T47D (cell line): ENCODE measurements at regions not wholly inside any gene's neighbourhood (a gene's known extent, or its start where the extent isn't known, plus 50 kb on each side); places are given as distances from the start of the nearest gene placed in this dataset.
"Not testable (repeated sequence)": the region's sequence is repeated elsewhere in the genome, so short reads cannot be mapped to it uniquely, and the experiment has no call there.

Experiments used
- DNase-seq, 2 experiments: peaks; one replicate each; pipeline versions ENCODE4 v3.0.0 to v3.0.0-alpha.2; 2011 to 2012; ENCODE audit warnings: low read depth in 1 of 2, low spot score in 1 of 2
- JUND ChIP-seq: IDR thresholded peaks from 2 replicates; pipeline ENCODE4 v1.6.1; 2012; ENCODE audit warnings: low read depth
- in situ Hi-C: cut with HindIII; loops from 2 replicates; pipeline ENCODE4 v1.10.0; 2016; ENCODE audit warnings: low sequenced_read_pairs, low pct_unique_long_range_greater_than_20kb

DNA sequence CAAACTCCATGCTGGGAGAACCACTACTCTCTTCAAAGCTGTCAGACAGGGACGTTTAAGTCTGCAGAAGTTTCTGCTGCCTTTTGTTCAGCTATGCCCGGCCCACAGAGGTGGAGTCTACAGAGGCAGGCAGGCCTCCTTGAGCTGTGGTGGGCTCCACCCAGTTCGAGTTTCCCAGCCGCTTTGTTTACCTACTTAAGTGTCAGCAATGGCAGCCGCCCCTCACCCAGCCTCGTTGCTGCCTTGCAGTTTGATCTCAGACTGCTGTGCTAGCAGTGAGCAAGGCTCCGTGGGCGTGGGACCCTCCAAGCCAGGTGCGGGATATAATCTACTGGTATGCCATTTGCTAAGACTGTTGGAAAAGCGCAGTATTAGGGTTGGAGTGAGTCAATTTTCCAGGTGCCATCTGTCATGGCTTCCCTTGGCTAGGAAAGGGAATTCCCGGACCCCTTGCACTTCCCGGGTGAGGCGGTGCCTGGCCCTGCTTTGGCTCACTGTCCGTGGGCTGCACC, 190.7 kb downstream of the TTC6 start:
- DNase-seq, in situ Hi-C loops: not testable (repeated sequence)

DNA sequence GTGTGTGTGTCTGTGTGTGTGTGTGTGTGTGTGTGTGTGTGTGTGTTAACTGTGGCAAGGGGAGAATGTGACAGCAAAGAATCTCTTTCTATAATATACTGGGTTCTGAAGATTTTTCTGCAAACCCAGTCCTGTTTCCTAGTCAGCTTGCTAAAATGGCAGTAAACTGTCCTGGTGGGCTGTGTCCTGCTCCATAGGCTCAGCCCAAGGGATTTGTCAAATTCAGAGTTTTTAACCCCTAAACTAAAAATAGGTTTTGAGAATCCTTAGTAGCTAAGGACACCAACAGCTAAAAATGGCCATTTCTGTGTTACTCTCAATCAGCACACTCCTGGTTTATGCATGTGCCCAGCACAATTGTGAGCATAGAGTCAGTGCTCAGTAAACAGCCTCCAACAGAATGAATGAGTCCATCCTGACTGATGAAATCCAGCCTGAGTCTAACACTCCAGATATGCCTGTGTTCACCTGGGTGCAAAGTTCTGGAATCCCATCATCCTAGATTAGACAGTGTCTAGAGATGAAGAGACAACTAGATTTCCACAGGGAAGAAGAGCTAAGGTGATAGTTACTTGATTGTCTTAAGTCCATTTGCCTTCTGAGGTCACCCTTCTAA, 192.6 kb downstream of the TTC6 start:
- no peak for DNase-seq
- TF ChIP-seq JUND, result no peak
- in situ Hi-C loops, result no loop called here

DNA sequence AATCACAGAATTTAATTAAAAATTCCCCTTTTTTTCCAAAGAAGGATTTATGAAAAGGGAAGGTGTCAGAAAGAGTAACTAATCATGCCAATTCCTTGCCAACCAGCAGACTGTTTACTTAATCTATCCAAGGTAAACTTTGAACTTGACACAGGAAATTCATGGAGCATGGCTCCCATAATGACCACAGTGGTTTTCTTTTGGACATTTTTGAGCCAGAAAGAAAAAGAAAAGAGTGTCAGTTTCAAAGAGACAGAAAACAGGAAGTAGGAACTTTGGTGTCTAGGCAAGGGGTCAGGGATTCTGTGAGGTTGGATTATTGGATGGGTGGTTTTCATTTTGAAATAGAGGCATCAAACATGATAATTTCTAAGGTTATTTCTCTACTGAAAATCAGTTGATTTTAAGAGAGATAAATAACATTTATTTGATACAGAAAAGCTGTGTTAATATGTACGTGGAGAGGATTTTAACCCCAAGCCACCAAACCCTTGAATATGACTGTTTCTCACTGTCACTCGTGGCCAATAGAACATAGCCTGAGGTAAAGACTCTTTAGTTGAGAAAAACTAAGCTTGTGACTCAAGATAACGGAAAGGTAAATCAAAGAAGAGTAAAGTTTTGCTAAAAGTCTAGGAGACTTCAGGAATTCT, 196.1 kb downstream of the TTC6 start:
- in situ Hi-C loops, result no loop called here
- TF ChIP-seq JUND, result no peak
- DNase-seq, result no peak

- in situ Hi-C loops, result no loop called here
- no peak for TF ChIP-seq JUND
- no peak for DNase-seq
These were observed 196.7 kb downstream of the TTC6 start for GRCh38 chr14:37792124-37792523.

DNA sequence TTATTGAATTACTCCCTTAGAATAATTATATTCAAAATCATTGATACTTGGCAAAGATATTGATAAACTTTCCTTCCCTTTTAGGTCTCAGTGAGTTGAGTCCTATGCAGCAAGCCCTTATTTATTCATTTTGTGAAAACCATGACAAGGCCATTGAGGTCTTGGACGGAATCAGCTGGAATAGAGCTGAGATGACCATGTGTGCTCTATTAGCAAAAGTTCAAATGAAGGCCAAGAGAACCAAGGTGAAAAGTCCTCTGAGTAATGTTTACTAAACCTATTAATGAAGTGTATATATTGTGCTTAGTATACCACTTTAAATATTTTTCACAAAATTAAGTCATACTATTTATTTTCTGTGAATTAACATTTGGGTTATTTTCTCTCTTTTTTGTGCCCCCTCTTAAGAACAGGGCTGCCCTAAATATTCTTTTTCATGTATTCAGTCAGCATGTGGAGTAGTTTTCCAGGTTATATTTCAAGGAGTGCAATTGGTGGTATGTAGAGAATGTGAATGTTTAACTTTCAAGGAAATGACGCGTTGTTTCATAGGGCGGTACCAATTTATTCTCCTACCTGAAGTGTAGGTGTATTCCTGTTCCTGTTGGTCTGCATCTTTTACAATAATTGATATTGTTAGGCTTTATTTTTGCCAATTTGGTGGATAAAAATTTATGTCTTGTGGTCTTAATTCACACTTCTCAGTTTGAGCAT, 201.4 kb downstream of the TTC6 start:
- DNase-seq, result no peak
- in situ Hi-C loops, result no loop called here
- TF ChIP-seq JUND, result no peak

DNA sequence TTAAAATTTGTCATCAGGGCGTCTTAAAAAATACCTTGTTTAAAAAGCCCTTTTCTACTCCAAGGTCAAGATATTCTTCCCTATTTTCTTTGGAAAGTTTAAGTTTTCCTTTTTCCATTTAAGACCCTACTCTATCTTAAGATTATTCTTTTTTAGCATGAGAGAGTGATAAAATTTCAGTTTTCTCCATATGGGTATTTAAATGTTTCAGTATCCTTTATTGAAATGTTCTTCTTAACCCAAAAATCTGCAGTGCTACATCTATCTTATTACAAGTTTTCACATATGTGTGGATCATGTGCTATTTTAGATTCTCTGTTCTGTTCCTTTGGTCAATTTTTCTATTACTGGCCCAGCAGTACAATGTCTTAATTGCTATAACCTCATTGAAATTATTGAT, 202.2 kb downstream of the TTC6 start:
- no peak for TF ChIP-seq JUND
- no peak for DNase-seq
- in situ Hi-C loops, result no loop called here

DNA sequence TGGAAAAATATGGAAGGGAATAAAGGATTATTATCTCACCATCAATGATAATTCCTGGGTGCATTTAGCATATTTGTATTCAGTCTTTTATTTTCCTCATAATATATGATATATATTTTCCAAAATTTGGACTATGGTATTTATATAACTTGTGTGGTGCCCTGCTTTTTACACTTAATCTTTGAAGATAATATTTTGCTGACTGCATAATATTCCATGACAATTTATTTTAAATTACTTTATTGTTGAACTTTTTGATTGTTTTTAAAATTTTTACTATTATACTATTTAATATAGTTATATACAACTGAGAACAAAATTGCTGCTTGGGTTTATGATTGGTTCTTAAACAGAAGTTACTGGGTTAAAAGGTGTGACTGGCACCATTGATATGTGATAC, 212.3 kb downstream of the TTC6 start:
- in situ Hi-C loops, result no loop called here
- no peak for TF ChIP-seq JUND
- no peak for DNase-seq

- TF ChIP-seq JUND, result no peak
- peak in 1 of 2 experiments; percentile 80 for DNase-seq
- in situ Hi-C loops, result no loop called here
These were observed 214.8 kb downstream of the TTC6 start for GRCh38 chr14:37810094-37810801.

GRCh38 chr14:37813732-37814131, 218.3 kb downstream of the TTC6 start:
- in situ Hi-C loops, result no loop called here
- DNase-seq, result no peak
- TF ChIP-seq JUND, result no peak

DNA sequence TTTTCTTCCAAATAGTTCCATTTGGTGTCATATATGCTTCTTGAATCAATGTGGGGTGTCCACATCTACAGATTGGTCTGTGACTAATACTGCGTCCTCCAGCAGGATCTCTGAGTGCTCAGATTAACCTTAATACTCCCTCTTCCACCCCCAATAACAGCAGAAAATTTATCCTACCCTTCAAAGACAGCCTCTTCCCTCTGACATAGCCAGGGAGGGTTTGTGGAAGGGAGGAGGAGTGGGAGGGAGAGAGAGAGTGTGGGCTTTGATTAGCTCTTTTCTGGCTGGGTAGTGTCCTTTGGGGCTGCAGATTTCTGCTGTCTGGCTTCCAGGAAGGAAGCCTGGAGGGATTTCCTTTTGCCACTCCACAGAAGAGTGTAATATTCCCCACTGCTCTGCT, 220.7 kb downstream of the TTC6 start:
- TF ChIP-seq JUND, result no peak
- no peak for DNase-seq
- in situ Hi-C loops, result no loop called here

GRCh38 chr14:37816743-37817295, 221.4 kb downstream of the TTC6 start:
- DNase-seq, result no peak
- TF ChIP-seq JUND, result no peak
- in situ Hi-C loops, result no loop called here

DNA sequence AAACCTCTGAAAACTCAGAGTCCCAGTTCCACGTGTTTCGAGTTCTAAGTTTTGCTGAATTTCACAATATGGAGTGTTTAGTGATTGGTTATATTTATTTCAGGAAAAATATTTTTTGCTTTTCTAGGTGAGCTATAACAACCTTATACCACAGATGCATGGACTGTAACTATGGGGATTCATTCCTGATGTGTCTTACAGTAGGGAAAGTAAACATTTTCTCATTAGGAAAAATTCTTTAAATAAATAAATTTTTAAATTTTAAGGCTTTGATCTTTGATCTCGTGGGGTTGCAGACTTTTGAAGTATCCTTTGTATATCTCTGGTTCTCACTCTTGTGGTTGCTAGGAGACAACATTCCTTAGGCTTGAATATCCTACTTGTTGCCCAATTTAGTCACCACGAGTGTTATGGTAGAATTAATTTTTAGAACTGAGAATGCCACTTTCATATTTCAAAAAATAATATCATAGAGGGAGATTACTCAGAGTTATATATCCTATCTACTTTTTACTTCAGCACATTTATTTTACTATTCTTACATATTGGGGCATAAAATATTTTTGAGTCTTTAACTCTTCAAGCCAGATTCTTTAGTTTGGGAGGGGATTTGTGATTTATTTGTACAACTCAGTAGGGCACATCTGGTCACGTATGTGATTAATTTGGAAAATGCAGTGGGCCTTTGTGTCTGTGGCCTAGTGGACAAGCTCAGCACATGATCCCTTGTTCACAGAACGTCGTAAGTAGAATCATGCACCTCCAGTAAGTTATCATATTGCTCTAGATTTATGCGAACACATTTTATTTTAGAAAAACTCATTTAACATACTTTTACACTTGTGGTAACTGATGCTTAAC, 224.0 kb downstream of the TTC6 start:
- TF ChIP-seq JUND, result no peak

GRCh38 chr14:37820810-37821209, 225.4 kb downstream of the TTC6 start:
- in situ Hi-C loops, result not testable (repeated sequence)
- peak in 1 of 2 experiments; percentile 42 for DNase-seq

More for the DNA sequence above, 224.0 kb downstream of the TTC6 start:
- no peak for DNase-seq
- in situ Hi-C loops, result no loop called here
